Activated CD4-positive, alpha-beta T cell treated with anti-CD3 and anti-CD28 coated beads for 36 hours (primary cell): ENCODE measurements at regions not wholly inside any gene's neighbourhood (a gene's known extent, or its start where the extent isn't known, plus 50 kb on each side); places are given as distances from the start of the nearest gene placed in this dataset.
A peak's percentile ranks its signal among the peaks of the same experiment; 100 is the strongest.

Experiments used
- ATAC-seq: fragments of 200-7000 bp; cut with Tn5 transposase; one replicate; pipeline ENCODE4 v1.10.0; 2021; ENCODE audit warnings: mild to moderate bottlenecking, moderate library complexity
- CTCF ChIA-PET: fragments of 350-600 bp; sonication (Branson Sonifier 250); formaldehyde crosslinking; loops from one replicate; lab custom pipeline; 2021; ENCODE audit warnings: antibody characterized with exemption; lab: Charles Lee
- POLR2A ChIA-PET: fragments of 350-600 bp; sonication (Branson Sonifier 250); formaldehyde crosslinking; loops from one replicate; lab custom pipeline; 2021; ENCODE audit warnings: antibody characterized with exemption, inconsistent platforms; lab: Charles Lee
- DNase-seq: peaks from one replicate; pipeline ENCODE4 v3.0.0-alpha.2; 2020
- H3K27ac Mint-ChIP-seq: one replicate; pipeline ENCODE4 v1.8.0; 2021; ENCODE audit warnings: mixed read lengths
- H3K27me3 Mint-ChIP-seq: one replicate; pipeline ENCODE4 v1.8.0; 2021; ENCODE audit warnings: mixed read lengths
- H3K36me3 Mint-ChIP-seq: one replicate; pipeline ENCODE4 v1.8.0; 2021; ENCODE audit warnings: low read depth, mixed read lengths
- H3K4me1 Mint-ChIP-seq: one replicate; pipeline ENCODE4 v1.8.0; 2021; ENCODE audit warnings: mixed read lengths
- H3K4me3 Mint-ChIP-seq: one replicate; pipeline ENCODE4 v1.8.0; 2021; ENCODE audit warnings: mild to moderate bottlenecking, moderate library complexity, mixed read lengths
- H3K9me3 Mint-ChIP-seq: one replicate; pipeline ENCODE4 v1.8.0; 2021; ENCODE audit warnings: low read depth, mixed read lengths
- intact Hi-C, 2 experiments: fragments of 100-400 bp; cut with DNase I in 1 of 2; cut with micrococcal nuclease in 1 of 2; formaldehyde crosslinking; loops; one replicate each; pipeline versions ENCODE4 v1.14.2 to v1.15.1; 2022 to 2024; cut with DNase I, micrococcal nuclease

DNA sequence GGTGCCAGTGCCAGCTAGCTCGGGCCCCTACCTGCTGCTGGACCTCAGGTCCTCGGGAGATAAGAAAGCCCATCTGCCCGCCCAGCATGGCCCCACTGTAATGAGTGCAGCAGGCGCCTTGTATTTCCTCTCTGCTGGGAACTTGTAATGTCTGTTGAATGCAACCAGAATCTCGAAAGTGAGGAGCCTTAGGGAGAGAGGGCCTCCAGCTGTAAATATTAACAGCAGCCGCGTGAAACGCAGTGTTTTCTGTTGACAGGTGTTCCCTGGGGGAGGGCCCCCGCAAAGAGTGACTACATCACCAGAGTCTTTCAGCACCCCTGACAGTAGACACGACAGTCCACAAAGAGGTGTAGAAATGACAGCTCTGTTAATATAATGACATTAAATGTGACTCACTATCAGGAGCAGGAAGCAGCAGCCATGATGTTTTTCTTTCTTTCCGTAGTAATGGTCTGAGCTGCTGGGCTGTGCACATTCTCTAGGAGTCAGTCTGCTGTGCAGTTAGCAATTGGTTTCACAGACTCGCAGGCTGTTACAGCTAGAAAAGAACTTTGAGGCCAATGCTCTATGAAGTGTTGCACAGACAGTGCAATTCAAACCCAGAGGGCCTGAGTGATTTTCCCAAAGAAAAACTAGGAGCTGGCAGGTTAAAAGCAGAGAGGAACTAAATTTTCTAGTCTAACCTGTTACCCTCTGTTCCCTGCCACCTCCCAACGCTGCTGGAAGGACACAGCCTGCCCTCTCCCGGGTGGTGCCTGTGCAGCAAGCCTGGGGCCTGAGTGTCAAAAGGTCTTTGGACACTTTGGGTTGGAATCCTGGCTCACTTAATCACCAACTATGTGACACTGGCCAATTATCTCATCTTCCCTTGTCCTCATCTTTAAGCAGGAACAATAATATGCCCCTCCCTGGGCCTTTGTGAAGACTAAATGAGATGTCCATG lies 58.6 kb upstream of the WASF3 start:
- Mint-ChIP-seq H3K4me3 (no peak overlapping the region), H3K36me3 (no peaks in the 10 kb centered on the region), H3K9me3 (no peaks in the 10 kb centered on the region), H3K27me3 (peaks cover 3% of the 10 kb centered on the region), H3K27ac (no peak overlapping the region), H3K4me1 (peaks cover 21% of the 10 kb centered on the region)
- ATAC-seq (no peak), DNase-seq (no peak)
- ChIA-PET POLR2A (no interaction called here), CTCF (interaction anchor here (0.7 to 1.7 kb wide), 4 partner anchors 200 to 321 kb away, joined by 3 to 6 read pairs (median 4); partner anchors contain the start of gene RNF6)
- intact Hi-C loops, result loop anchor here (5.0 kb wide), 1 partner anchor 198 kb away; no protein-coding TSS in a partner anchor

DNA sequence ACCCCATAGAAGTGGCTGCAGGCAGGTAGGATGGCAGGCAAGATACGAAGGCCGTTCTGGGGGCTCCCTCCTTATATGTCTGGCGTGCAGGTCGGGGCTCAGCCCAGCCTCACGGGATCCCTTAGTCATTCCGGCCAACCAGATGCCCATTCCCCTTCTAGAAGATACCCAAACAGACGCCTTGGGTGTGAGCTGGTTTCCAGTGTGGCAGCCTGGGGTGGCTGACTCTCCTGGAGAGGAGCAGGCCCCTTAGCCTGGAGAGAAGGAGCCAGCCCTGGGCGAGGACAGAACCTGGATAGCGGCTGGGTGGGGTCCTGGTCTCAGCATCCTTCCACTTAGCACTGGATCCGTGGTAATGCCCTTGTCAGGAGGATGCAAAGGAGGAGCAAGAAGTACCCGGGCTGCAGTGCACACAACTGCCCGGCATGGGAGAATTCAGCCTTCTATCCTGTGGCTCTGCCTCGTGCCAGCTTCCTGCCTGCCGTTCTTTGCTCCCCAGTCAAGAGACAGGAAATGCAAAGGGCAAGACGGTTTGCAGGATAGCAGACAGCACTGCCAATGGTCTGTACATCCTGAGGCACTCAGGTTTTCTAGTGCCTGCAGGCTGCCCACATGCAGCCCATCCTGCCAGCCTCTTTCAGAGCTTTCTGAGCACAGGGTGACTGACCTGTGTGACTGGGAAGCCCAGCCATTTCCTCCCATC lies 56.7 kb upstream of the WASF3 start:
- Mint-ChIP-seq H3K4me3 (no peak overlapping the region), H3K4me1 (peaks cover 22% of the 10 kb centered on the region), H3K36me3 (no peaks in the 10 kb centered on the region), H3K9me3 (no peaks in the 10 kb centered on the region), H3K27me3 (peaks cover 3% of the 10 kb centered on the region), H3K27ac (no peak overlapping the region)
- no peak for ATAC-seq
- DNase-seq, result peak; percentile 14
- intact Hi-C loops, result no loop called here
- POLR2A ChIA-PET, result no interaction called here
- CTCF ChIA-PET, result interaction anchor here (0.5 to 1.8 kb wide), 3 partner anchors 16 to 316 kb away, joined by 4 to 10 read pairs (median 5); no protein-coding TSS in a partner anchor

DNA sequence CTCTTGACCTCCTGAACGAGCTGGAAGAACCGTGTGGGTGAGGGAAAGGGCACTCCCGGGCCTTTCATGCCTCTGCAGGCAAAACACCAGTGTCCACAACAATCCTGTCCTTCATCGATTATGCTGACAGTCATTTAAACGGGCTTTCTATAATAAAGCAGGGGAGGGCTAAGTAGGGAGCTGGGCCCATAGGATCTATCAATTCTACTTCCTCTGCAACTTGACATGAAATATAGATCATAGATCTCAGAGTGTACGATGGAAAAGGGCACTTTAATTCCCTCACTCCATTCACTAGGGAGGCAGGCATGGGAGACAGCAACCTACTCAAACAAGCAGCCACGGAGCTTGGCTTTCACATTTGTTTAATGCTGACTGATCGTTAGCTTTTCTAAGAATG lies 55.8 kb upstream of the WASF3 start:
- Mint-ChIP-seq H3K27ac (no peak overlapping the region), H3K27me3 (peaks cover 3% of the 10 kb centered on the region), H3K4me3 (no peak overlapping the region), H3K9me3 (no peaks in the 10 kb centered on the region), H3K4me1 (peaks cover 22% of the 10 kb centered on the region), H3K36me3 (no peaks in the 10 kb centered on the region)
- ATAC-seq (no peak), DNase-seq (no peak)
- intact Hi-C loops, result no loop called here
- POLR2A ChIA-PET, result no interaction called here
- CTCF ChIA-PET, result interaction anchor here (0.6 to 1.8 kb wide), 5 partner anchors 9 to 317 kb away, joined by 3 to 10 read pairs (median 4); no protein-coding TSS in a partner anchor

DNA sequence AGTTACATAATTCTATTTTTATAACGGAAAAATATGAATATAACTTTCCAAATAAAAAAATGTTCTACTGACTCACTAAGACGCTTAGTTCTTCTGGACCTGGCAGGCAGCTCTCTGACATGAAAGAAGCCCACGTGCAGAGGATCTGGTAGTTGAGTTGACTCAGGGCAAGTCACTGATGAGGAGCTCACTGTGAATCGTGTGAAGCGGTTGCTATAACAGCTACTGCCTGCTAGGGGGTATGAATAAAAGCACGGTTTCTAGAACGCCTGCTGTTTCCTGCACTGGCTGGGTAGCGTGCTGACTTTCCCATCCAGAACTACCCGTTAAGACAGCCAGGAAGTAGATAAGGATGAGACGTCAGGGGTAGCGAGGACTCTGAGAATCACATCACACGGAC lies 54.7 kb upstream of the WASF3 start:
- ATAC-seq (peak; percentile 99), DNase-seq (peak; percentile 74)
- H3K9me3 Mint-ChIP-seq, result no peaks in the 10 kb centered on the region
- intact Hi-C loops, result no loop called here
- peaks cover 22% of the 10 kb centered on the region for H3K4me1 Mint-ChIP-seq
- ChIA-PET POLR2A (interaction anchor here (0.7 to 1.0 kb wide), 2 partner anchors 29 to 317 kb away, joined by 4 to 5 read pairs; no protein-coding TSS in a partner anchor), CTCF (interaction anchor here (0.7 to 3.5 kb wide), 5 partner anchors 46 to 317 kb away, joined by 3 to 21 read pairs (median 4); partner anchors contain the start of gene RNF6)
- no peak overlapping the region for H3K27ac Mint-ChIP-seq
- H3K36me3 Mint-ChIP-seq, result no peaks in the 10 kb centered on the region
- H3K4me3 Mint-ChIP-seq, result no peak overlapping the region
- no peaks in the 10 kb centered on the region for H3K27me3 Mint-ChIP-seq

DNA sequence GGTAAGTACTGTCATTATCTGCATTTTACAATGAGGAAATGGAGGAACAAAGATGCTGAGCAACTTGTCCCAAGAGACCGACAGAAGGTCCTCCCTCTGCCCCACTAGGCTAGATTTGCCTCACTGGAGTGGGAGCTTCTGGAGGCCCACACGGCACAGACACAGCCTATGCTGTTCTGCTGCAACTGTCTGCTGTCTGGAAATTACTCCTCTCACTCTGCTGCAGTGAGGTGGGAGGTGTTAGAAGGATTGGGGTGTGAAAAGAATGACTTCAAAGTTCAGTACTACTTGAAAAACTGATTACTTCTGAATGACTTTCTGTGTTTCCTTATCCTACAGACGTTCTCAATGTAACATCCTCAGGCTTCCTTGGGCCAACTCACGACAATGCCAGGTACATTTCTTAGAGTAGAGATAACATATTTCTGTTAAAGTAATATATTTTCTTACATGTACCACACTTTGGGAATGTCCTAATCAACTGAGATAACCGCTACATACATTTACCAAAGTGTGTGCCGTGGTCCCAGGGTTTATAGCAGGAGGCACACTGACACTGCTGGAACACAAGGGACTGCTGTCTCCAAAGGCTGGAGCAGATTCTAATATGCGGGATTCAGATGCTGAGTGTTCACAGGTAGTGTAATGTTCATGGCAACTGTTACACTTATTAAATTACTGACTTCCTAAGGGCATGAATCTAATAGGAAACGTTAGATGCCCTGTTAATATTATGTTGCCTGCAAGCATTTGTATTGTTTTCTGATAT lies 53.5 kb upstream of the WASF3 start:
- Mint-ChIP-seq H3K27ac (no peak overlapping the region), H3K4me1 (peaks cover 22% of the 10 kb centered on the region), H3K4me3 (no peak overlapping the region), H3K27me3 (no peaks in the 10 kb centered on the region), H3K36me3 (no peaks in the 10 kb centered on the region), H3K9me3 (peaks cover 4% of the 10 kb centered on the region)
- ChIA-PET POLR2A (no interaction called here), CTCF (interaction anchor here (0.8 to 3.5 kb wide), 3 partner anchors 37 to 318 kb away, joined by 3 to 21 read pairs (median 3); no protein-coding TSS in a partner anchor)
- intact Hi-C loops, result no loop called here
- DNase-seq (peak; percentile 28), ATAC-seq (peak; percentile 28)
